SK-N-SH treated with all-trans-retinoic acid at 6 μM for 48 hours (cell line): ENCODE measurements at regions not wholly inside any gene's neighbourhood (a gene's known extent, or its start where the extent isn't known, plus 50 kb on each side); places are given as distances from the start of the nearest gene placed in this dataset.

Experiments used
- ATAC-seq: fragments of 200-7000 bp; cut with Tn5 transposase; 3 replicates; pipeline ENCODE4 v1.9.1; 2020; ENCODE audit warnings: mild to moderate bottlenecking, moderate library complexity
- ARNTL ChIP-seq: fragments of 450-650 bp; formaldehyde crosslinking; IDR thresholded peaks from 2 replicates; pipeline ENCODE4 v1.5.0; 2020; ENCODE audit warnings: low read depth, mild to moderate bottlenecking, moderate library complexity, borderline replicate concordance
- BACH2 ChIP-seq: fragments of 250-450 bp; sonication (Bioruptor Pico); IDR thresholded peaks from 2 replicates; pipeline ENCODE4 v1.9.0; 2021; ENCODE audit warnings: mild to moderate bottlenecking, borderline replicate concordance
- CREB5 ChIP-seq: fragments of 250-450 bp; sonication (Bioruptor Pico); IDR thresholded peaks from 2 replicates; pipeline ENCODE4 v1.5.1; 2020; ENCODE audit warnings: low read depth, mild to moderate bottlenecking, moderate library complexity
- CSDC2 ChIP-seq: fragments of 250-450 bp; sonication (Bioruptor Pico); IDR thresholded peaks from 2 replicates; pipeline ENCODE4 v1.5.0; 2020; ENCODE audit warnings: mild to moderate bottlenecking, moderate library complexity
- CSRNP3 ChIP-seq: fragments of 250-450 bp; sonication (Bioruptor Pico); IDR thresholded peaks from 2 replicates; pipeline ENCODE4 v1.5.1; 2021; ENCODE audit warnings: mild to moderate bottlenecking, moderate library complexity
- ESRRG ChIP-seq: fragments of 250-450 bp; sonication (Bioruptor Pico); IDR thresholded peaks from 2 replicates; pipeline ENCODE4 v1.6.1; 2021; ENCODE audit warnings: mild to moderate bottlenecking
- GLIS3 ChIP-seq: fragments of 250-450 bp; sonication (Bioruptor Pico); IDR thresholded peaks from 2 replicates; pipeline ENCODE4 v1.5.0; 2020; ENCODE audit warnings: mild to moderate bottlenecking, moderate library complexity
- ISL1 ChIP-seq: fragments of 250-450 bp; sonication (Bioruptor Pico); IDR thresholded peaks from 2 replicates; pipeline ENCODE4 v2.1.2; 2022; ENCODE audit warnings: mild to moderate bottlenecking, moderate library complexity
- PATZ1 ChIP-seq: fragments of 250-450 bp; sonication (Bioruptor Pico); IDR thresholded peaks from 2 replicates; pipeline ENCODE4 v1.8.0; 2020; ENCODE audit warnings: mild to moderate bottlenecking, moderate library complexity, borderline replicate concordance
- POU6F1 ChIP-seq: fragments of 250-450 bp; sonication (Bioruptor Pico); IDR thresholded peaks from 2 replicates; pipeline ENCODE4 v1.8.0; 2021; ENCODE audit warnings: low read depth, mild to moderate bottlenecking, moderate library complexity, borderline replicate concordance
- SNAI2 ChIP-seq: fragments of 250-450 bp; sonication (Bioruptor Pico); IDR thresholded peaks from 2 replicates; pipeline ENCODE4 v1.5.0; 2020; ENCODE audit warnings: mild to moderate bottlenecking, moderate library complexity
- TCF4 ChIP-seq: fragments of 250-450 bp; sonication (Bioruptor Pico); IDR thresholded peaks from 2 replicates; pipeline ENCODE4 v1.8.0; 2021; ENCODE audit warnings: mild to moderate bottlenecking, moderate library complexity, borderline replicate concordance
- TOX ChIP-seq: fragments of 250-450 bp; sonication (Bioruptor Pico); IDR thresholded peaks from 2 replicates; pipeline ENCODE4 v1.8.0; 2021; ENCODE audit warnings: mild to moderate bottlenecking, moderate library complexity, borderline replicate concordance
- TSHZ2 ChIP-seq: fragments of 250-450 bp; sonication (Bioruptor Pico); IDR thresholded peaks from 2 replicates; pipeline ENCODE4 v1.5.0; 2020; ENCODE audit warnings: mild to moderate bottlenecking, moderate library complexity
- ZC3H10 ChIP-seq: fragments of 250-450 bp; sonication (Bioruptor Pico); IDR thresholded peaks from 2 replicates; pipeline ENCODE4 v1.5.1; 2021; ENCODE audit warnings: mild to moderate bottlenecking, moderate library complexity
- ZFP3 ChIP-seq: fragments of 250-450 bp; sonication (Bioruptor Pico); IDR thresholded peaks from 2 replicates; pipeline ENCODE4 v1.5.0; 2020; ENCODE audit warnings: mild to moderate bottlenecking, moderate library complexity
- ZNF565 ChIP-seq: fragments of 450-650 bp; formaldehyde crosslinking; conservative IDR thresholded peaks from 2 replicates; pipeline ENCODE4 v1.5.0; 2020; ENCODE audit warnings: low read depth, mild to moderate bottlenecking, moderate library complexity
- ZNF70 ChIP-seq: fragments of 450-650 bp; formaldehyde crosslinking; IDR thresholded peaks from 2 replicates; pipeline ENCODE4 v1.5.0; 2020; ENCODE audit warnings: mild to moderate bottlenecking, moderate library complexity
- ZNF8 ChIP-seq: fragments of 450-650 bp; formaldehyde crosslinking; IDR thresholded peaks from 2 replicates; pipeline ENCODE4 v1.5.0; 2020; ENCODE audit warnings: mild to moderate bottlenecking, moderate library complexity

GRCh38 chr1:82220754-82221153 lies 420.0 kb downstream of the ADGRL2 start (continued):
- TF ChIP-seq PATZ1 (CRISPR knock-in tag) (no peak), TCF4 (CRISPR knock-in tag) (no peak), POU6F1 (CRISPR knock-in tag) (no peak), BACH2 (CRISPR knock-in tag) (no peak), ZC3H10 (no peak)

GRCh38 chr1:82219841-82220240 lies 419.1 kb downstream of the ADGRL2 start:
- no peak for ATAC-seq
- TF ChIP-seq ZFP3 (CRISPR knock-in tag) (no peak), TOX (CRISPR knock-in tag) (no peak), ISL1 (CRISPR knock-in tag) (no peak), ZNF565 (CRISPR knock-in tag) (no peak), GLIS3 (CRISPR knock-in tag) (no peak), TSHZ2 (CRISPR knock-in tag) (no peak), ESRRG (CRISPR knock-in tag) (no peak), POU6F1 (CRISPR knock-in tag) (no peak), BACH2 (CRISPR knock-in tag) (no peak), CSRNP3 (CRISPR knock-in tag) (no peak), CREB5 (CRISPR knock-in tag) (no peak), TCF4 (CRISPR knock-in tag) (no peak), ARNTL (CRISPR knock-in tag) (no peak), CSDC2 (no peak), SNAI2 (no peak), ZNF8 (CRISPR knock-in tag) (no peak), PATZ1 (CRISPR knock-in tag) (no peak), ZNF70 (CRISPR knock-in tag) (no peak)
- TF ChIP-seq, all 23 proteins: peak for 0
